Skeletal muscle cell (primary cell): ENCODE measurements at regions not wholly inside any gene's neighbourhood (a gene's known extent, or its start where the extent isn't known, plus 50 kb on each side); places are given as distances from the start of the nearest gene placed in this dataset.
"Not testable (repeated sequence)": the region's sequence is repeated elsewhere in the genome, so short reads cannot be mapped to it uniquely, and the experiment has no call there.

Source experiments
- DNase-seq: peaks from one replicate; pipeline ENCODE4 v3.0.0-alpha.2; 2010; ENCODE audit warnings: low read depth
- H3K4me3 ChIP-seq: 2 replicates; pipeline ENCODE4 v1.5.1; 2011; ENCODE audit warnings: low read depth, mild to moderate bottlenecking, control low read depth, low read length, moderate library complexity

DNA sequence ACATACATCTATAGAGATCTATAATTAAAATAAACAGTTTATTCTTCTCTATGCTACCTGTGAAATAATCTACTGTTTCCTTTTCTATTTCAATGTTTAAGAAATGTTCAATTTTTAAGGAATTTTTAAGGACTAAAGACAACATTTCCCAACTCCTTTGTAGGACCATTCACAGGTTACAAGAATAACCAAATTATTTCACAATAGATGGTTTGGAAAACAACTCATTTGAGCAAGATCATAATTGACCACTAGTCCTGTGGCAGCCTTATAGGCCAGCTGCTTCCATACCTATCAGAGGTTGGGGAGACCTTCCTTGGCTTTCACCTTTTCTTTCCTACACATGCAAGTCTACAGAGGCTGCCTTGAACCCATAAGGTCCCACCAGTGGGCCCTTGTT, 193.7 kb downstream of the TTC39B start:
- no peak for DNase-seq

DNA sequence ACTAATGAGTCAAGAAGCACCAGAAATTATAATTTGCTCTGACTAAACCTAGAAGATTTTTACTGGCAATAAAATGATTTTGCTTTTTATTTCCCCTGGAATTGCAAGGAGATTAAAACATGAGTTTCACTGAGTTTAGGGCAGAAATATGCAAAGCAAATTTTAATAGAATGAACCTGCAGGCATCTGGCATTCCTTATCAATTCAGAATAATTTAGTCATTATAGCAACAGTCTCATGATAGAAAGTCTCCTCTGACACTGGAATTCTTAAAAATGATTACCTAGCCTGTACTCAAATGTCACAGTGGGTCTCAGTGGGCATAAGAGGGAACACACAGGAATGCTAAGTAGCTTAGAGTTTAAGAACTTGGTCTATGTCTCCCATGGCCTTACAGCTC, 195.9 kb downstream of the TTC39B start:
- H3K4me3 ChIP-seq = no peak overlapping the region
- no peak for DNase-seq

More for the DNA sequence above, 193.7 kb downstream of the TTC39B start:
- H3K4me3 ChIP-seq = no peak overlapping the region

DNA sequence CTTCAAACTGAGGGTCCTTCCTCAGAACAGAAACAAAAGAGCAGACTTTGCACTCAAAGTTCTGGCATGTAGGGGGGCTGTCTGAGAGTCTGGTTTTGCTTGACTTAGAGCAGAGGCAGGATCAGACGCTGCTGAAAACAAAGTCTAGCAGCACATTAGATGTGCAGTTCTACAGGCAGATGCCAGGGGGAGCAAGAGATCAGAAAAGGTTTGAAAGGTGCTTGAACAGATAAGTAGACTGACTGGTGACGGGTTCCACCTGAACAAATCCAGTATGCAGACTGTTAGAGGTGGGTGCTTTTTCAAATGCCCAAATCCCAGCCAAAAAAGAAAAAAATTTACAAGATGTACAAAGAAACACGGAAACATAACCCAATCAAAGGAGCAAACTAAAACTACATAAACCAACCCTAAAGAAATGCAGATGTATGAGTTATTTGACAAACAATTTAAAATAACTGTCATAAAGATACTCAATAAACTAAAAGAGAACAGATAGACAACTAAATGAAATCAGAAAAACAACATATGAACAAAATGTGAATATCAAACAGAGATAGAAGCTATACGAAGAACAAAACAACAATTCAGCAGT, 194.7 kb upstream of the FREM1 start:
- no peak for DNase-seq
- no peak overlapping the region for H3K4me3 ChIP-seq

DNA sequence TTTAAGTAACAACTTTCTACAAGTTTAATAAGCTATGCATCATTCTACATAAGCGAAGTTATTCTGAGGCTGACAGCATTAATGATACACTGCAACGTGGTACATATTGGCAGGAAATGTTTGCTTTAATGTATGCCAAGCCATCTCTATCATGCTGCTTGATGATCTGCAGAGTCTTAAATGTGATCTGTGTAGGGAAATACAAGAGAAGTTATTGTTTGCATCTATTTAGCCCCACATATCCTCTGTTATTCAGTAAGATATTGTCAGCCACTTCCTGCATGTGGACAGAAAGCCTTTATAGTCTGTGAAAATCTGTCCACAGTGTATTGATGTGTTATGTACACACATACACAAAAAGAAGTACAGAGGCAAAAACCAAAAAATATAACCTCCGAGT, 193.1 kb upstream of the FREM1 start:
- no peak for DNase-seq
- no peak overlapping the region for H3K4me3 ChIP-seq

DNA sequence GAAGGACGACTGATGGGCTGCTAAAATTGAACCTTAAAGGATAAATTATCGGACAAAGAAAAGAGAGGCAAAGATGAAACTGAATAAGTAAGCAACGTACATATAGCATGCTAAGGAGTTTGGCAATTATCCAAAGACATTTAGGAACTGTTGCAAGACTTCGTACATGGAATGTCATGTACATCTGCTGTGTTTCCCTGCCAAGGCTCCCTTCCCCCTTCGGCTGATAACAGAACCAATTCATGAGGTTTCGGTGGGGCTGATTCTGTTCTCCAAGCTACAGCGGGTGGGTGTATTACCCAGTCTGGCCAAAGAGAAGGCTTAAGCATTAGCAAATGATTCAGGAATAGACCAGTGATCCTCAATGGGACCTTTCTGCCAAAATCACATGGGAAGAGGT, 190.9 kb upstream of the FREM1 start:
- no peak overlapping the region for H3K4me3 ChIP-seq
- peak; percentile 70 for DNase-seq

DNA sequence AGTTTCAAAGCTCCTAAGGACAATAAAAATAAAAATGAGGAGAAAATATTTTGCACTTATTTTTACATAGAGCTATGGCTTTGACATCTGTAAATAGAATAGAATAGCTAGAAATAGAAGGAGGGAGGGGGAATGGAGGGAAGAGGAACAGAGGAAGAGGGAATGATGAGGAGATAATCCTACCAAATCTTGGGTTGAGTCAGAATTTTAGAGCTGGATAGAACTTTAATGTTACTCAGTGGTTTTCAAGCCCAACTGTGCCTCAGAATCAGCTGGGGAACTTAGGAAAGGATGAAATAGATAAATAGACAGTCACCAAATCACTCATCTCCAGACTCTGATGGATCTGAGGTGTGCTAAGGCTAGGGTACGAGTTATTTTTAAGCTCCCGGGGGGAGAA, 190.3 kb upstream of the FREM1 start:
- DNase-seq = no peak
- no peak overlapping the region for H3K4me3 ChIP-seq

DNA sequence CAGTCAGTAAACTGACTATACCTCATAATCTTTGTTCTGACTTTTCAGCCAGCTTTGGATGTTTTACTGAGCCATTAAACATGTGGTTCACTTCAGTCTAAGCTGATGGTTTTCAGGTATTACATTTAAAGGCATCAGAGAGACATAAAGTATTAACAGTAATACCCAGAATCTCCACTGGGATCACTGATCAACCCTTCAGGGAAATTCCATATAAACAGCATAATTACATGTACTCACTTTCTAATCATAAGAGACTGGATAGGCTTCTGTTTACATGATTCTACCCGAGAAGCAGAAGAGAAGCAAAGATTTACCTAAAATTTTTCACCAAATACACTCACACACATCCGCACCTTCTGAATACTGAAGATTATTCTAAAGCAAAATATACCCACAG, 186.7 kb upstream of the FREM1 start:
- H3K4me3 ChIP-seq = no peak overlapping the region
- DNase-seq = no peak

DNA sequence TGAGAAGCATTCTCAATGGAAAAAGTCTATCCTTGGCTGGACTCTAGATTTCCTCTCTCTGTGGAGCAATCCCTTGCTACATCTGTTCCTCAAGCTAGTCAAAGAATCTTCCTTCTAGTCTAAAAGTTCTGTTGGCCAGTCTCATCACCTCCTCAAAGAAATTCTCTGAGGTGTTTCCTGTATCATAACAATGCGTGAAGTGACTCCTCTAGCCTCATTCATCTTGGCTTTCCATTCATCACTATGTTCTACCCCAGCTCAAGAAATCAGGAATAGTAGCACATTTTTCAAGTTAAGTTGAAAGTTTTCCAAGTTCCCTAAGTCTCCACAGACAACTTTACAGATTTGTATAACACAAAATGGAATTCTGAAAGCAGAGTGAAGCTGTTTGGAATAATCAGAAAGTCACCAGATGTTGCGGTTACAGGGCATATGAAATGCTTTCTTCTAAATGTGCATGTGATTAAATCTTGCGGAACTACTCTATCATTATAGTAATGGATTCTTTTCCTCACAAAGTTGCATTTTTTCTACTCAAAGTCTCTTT, 176.6 kb upstream of the FREM1 start:
- no peak overlapping the region for H3K4me3 ChIP-seq
- no peak for DNase-seq

DNA sequence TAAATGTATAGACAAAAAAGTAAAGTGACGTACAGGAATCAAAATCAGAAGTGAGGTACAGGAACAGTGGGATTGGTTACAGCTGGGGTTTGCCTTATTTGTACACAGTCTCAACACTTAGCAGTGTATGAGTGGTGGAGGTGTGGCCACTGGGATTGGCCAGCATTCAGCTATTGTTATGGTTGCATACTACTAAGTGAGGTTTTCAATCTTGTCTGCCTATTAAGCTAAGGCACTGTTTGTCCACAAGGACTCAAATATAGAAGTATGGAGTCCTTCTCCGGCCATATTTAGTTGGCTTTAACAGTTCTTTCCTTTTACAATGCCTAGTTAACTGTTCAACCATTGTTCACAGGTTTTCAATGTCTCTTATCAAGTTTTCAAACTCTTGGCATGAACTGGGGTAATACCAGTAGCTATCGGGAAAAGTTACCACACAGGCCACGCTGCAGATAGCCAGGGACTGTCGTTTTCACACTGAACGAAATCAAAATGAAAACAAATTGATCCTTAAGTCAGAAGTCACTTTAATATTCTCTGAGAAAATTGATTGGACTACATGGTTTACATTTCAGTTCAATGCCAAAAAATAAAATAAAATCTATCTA, 176.0 kb upstream of the FREM1 start:
- no peak overlapping the region for H3K4me3 ChIP-seq
- DNase-seq = no peak

DNA sequence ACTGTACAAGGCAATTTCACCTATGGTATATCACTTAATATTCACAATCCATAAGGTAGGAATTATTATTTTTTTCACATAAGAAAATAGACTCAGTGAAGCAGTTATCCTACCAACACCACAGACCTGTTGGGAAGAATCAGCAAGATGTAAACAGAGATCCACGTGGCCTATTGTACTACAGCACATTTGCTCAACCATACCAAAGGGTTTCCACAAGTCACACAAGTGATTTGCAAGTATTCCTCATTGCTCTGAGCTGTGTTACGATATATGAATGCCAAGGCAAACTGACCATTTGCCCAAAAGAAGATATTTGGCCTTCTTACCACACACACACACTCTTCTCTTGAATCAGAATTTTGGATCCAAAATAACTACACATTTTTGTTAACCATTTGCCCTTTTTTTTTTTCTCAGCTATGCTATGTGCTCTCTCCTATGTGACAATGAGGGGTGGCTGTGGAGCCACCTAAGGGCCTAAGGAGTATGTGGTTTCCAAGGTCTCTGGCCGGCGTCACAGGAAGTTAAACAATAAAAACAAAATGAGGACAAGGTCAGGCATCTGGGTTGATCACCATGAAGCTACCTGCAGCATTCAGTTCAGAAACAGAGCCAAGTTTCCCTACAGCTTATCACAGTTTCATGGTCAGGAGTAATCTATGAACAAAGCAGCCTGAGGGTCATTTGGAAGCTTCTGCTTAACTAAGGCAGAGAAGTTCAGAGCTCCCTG, 171.0 kb upstream of the FREM1 start:
- no peak for DNase-seq

DNA sequence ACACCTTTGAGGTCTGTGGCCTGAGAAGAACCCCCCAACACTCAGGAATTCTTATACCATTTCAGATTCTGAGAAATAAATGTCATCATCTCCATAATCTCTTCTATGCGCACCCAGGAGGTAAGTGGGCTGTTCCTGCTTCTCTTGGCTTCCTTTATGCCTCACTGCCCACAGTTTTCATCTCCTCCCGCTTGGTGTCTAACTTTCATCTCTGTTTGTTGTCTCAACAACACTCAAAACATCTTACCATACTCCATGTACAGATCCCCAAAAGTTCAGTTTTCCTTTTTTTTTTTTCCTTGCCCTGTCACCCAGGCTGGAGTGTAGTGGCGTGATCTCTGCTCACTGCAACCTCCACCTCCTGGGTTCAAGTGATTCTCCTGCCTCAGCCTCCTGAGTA, 170.2 kb upstream of the FREM1 start:
- no peak overlapping the region for H3K4me3 ChIP-seq
- no peak for DNase-seq

More for the DNA sequence above, 171.0 kb upstream of the FREM1 start:
- no peak overlapping the region for H3K4me3 ChIP-seq

DNA sequence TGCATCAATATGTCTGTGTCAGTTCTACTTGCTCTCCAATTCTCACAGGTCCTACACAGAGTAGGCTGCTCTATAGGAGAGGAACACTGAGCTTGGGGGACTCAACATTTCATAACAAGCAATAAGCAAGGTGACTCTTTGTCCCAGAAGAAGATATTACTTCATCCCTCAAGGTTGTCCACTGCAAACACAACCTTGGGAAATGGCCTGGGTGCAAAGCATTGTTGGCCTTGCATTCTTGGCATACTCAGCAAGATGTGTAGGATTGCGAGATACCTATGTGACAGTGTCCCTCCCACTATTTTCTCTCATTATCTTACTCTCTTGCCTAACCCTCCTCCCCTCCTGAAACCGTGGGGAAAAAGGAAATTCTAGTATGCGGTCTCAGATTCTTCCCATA, 169.8 kb upstream of the FREM1 start:
- H3K4me3 ChIP-seq = no peak overlapping the region
- DNase-seq = no peak

DNA sequence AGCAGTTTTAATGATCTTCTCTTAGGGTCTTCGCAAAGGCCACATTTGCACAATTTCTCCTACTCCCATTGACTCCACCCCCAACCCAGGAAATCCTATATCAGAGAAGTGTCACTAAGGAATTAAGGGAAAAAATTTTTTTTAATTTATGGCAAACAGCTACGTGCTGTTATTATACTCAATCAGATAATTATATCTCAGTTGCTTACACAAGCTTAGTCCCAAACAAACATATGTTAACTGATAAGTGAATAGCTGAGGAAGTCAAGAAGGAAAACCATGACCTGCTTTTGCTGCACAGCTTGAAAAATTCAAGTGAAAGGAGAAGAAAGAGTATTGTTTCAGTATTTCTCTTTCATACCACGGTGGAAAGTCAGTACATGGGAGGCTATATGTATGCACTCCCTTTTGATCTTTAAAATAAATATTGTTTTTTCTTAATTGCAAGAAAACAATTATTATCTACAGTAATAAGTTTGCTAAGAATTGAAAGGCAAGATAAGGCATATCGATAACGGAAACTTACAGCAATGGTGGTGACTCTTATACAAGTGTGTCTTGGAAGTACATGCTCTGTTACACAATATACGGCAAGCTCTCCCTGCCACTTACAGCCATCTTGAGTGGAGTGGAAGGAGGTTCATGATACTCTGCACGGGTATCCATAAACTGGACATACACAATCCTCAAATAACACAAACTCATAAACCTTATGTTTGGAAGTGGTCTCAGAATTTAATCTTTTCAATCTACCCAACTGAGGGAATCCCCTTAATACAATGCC, 167.9 kb upstream of the FREM1 start:
- no peak overlapping the region for H3K4me3 ChIP-seq
- DNase-seq = no peak

DNA sequence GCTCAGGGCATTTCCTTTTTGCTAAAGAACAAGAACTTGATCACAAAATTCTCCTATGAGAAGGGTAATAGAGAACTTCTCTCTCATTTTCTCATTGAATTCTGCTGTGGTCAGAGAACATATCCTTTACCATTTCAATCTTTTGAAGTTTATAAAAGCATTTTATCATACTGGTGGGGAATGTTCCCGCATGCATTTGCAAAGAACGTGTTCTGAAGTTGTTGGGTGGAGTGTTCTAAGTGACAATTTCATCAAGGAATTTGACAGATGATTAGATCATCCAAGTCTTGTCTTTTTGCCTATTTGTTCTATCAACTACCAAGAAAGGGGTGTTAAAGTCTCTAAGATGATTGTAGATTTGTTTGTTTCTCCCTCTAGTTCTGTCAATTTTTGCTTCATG, 163.4 kb upstream of the FREM1 start:
- no peak overlapping the region for H3K4me3 ChIP-seq
- DNase-seq = no peak

DNA sequence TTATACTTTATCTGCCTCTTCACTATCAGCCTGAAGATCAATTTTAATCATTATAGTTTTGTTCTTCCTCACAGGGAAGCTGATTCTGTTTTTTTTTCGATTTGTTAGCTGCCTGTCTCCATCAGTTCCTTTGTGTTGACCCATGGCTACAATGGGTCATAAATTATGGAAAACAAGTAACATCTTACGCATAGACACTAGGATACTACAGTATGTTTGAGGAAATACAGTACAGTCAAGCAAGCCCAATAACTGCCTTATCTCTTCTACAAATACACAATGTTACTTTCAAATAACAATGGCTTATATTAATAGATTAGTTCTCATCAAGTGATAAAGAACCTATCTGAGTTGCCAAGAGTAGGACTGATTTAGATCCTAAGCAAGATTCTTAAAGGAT, 160.5 kb upstream of the FREM1 start:
- DNase-seq = no peak
- no peak overlapping the region for H3K4me3 ChIP-seq

DNA sequence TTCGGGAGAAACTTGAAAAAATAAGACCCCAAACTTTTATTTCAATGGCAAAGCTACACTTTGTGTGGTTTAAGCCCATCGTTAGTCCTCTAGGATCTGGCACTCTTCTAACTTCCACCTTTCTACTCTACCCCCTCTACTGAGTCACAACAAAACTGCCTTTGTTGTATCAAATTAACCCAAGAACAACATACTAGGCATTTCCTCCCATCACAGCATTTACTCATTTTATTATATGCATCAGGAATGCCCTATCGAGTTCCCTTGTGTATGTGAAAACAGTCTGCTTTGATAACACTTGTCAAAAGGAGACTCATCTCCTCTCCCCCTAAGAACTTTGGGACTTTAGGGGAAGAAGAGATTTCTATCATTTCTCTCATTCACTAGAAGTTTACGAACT, 158.9 kb upstream of the FREM1 start:
- DNase-seq = no peak
- H3K4me3 ChIP-seq = no peak overlapping the region

DNA sequence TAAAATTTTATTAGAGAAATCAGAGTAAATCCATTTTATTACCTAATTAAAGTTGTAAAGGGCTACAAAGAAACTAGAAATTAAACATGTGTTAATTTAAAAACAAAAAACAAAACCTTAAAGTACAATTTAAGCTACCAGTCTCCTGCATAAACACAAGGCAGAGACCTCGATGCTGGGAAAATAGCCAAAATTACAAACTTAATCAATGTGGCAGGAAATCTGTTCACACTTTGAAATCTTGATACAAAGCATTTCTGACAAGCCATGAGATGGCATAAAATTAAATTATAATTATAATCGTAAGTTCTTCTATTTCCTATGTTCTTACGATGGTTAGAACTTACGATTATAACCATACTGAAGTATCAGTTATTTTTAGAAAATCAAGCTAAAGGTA, 158.0 kb upstream of the FREM1 start:
- DNase-seq = no peak
- no peak overlapping the region for H3K4me3 ChIP-seq

DNA sequence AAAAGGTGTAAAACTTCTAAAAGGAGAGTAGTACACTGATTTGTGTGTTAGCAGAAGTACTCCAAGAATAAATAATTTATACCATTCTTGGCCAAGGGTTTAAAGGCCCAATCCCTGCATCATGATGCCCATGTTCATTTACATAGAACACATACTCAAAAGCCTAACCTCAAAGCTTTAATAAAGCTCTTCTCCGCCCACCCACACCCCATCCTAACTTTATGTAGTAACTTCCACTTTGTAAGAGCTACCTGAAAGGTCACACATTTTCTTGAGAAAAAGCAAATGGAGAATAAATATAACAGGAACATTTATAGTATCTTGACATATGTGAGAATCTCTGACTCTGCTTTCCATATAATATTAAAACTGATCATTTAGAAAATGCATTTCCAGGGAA, 148.8 kb upstream of the FREM1 start:
- no peak for DNase-seq
- no peak overlapping the region for H3K4me3 ChIP-seq

DNA sequence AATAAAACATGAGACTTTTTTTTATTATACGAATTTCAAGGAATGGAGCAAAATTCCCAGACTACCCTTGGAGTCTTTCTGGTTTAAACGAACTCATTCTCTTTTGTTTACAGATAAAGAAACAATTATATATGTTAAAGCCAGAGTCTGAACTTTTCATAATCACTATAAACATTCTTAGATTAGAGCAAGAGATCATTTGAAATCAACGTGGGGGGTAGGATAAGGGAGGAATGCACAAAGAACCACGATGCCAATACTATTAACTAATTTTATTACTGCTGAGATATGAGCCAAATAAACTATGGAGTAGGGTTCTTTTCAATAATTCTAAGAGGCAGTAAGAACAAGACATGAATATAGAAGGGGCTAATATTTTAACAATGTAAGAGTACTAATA, 148.0 kb upstream of the FREM1 start:
- no peak overlapping the region for H3K4me3 ChIP-seq
- no peak for DNase-seq

DNA sequence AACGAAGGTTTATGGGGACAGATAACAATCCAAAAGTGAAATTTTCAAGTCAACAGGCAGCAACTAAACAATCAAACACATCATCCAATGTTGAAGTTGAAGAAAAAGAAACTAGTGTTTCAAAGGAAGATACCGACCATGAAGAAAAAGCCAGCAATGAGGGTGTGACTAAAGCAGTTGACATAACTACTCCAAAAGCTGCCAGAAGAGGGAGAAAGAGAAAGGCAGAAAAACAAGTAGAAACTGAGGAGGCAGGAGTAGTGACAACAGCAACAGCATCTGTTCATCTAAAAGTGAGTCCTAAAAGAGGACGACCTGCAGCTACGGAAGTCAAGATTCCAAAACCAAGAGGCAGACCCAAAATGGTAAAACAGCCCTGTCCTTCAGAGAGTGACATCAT, 145.1 kb upstream of the FREM1 start:
- not testable (repeated sequence) for DNase-seq

More for the DNA sequence above, 145.1 kb upstream of the FREM1 start:
- not testable (repeated sequence) for H3K4me3 ChIP-seq
